HCT116 (cell line): ENCODE measurements at regions not wholly inside any gene's neighbourhood (a gene's known extent, or its start where the extent isn't known, plus 50 kb on each side); places are given as distances from the start of the nearest gene placed in this dataset.
A peak's percentile ranks its signal among the peaks of the same experiment; 100 is the strongest.

ENCODE experiments used
- ATAC-seq: fragments of 200-7000 bp; cut with Tn5 transposase; 2 replicates; pipeline ENCODE4 v1.9.1; 2020; ENCODE audit warnings: mild to moderate bottlenecking, moderate library complexity
- BruUV-seq: library from RNA; stranded (reverse); fragments of 400-500 nt; replicated peaks from 2 replicates; lab custom pipeline; 2021; lab: Mats Ljungman, UMichigan
- CTCF ChIA-PET: fragments of 300-600 bp; sonication (Branson Sonifier 250); formaldehyde crosslinking; loops from one replicate; lab custom pipeline; 2021; ENCODE audit warnings: antibody characterized with exemption; lab: Charles Lee
- POLR2A ChIA-PET: fragments of 300-600, 350-600 bp; sonication (Branson Sonifier 250); formaldehyde crosslinking; loops from one replicate; lab custom pipeline; 2021; ENCODE audit warnings: antibody characterized with exemption; lab: Charles Lee
- RAD21 ChIA-PET, 2 experiments: fragments of 300-600 bp; sonication (Branson Sonifier 250); formaldehyde crosslinking; loops; one replicate each; lab custom pipeline; 2023; ENCODE audit warnings: low total read pairs in 2 of 2; ENCODE audit not compliant: uncharacterized antibody in 2 of 2, unreplicated experiment in 2 of 2, low non-redundant PET in 1 of 2; lab: Charles Lee
- DNase-seq: peaks from one replicate; pipeline ENCODE4 v3.0.0-alpha.2; 2010; ENCODE audit warnings: low read depth, low spot score
- H2AFZ ChIP-seq: fragments of 200-600 bp; shearing (Covaris generic), sonication (generic); 2 replicates; pipeline ENCODE4 v1.6.1; 2017; ENCODE audit warnings: low read depth, mixed run types, mixed read lengths, antibody characterized with exemption, low read length; ENCODE audit not compliant: poor library complexity, severe bottlenecking
- H3K27ac ChIP-seq: 2 replicates; pipeline ENCODE4 v1.5.1; 2012; ENCODE audit warnings: low read depth, low read length
- H3K27me3 ChIP-seq: fragments of 200-600 bp; sonication (generic); 2 replicates; pipeline ENCODE4 v1.6.1; 2016; ENCODE audit warnings: mixed run types, low read length, mixed read lengths; ENCODE audit not compliant: insufficient read depth
- H3K36me3 ChIP-seq, 2 experiments: fragments of 200-500 bp in 1 of 2; fragments of 200-600 bp in 1 of 2; sonication (Bioruptor generic) in 1 of 2; sonication (generic) in 1 of 2; 2 replicates each; pipeline versions ENCODE4 v1.5.1 to v1.6.1; 2014 to 2016; ENCODE audit warnings: low read length in 2 of 2, inconsistent platforms in 1 of 2, mixed read lengths in 1 of 2, mixed run types in 1 of 2; ENCODE audit not compliant: insufficient read depth in 2 of 2, control insufficient read depth in 1 of 2
- H3K4me1 ChIP-seq, 2 experiments: fragments of 200-600 bp in 1 of 2; sonication (generic) in 1 of 2; 2 replicates each; pipeline versions ENCODE4 v1.5.1 to v1.6.1; 2012 to 2017; ENCODE audit warnings: low read length in 2 of 2, inconsistent platforms in 1 of 2, mild to moderate bottlenecking in 1 of 2, mixed read lengths in 1 of 2, mixed run types in 1 of 2, moderate library complexity in 1 of 2; ENCODE audit not compliant: insufficient read depth in 2 of 2, control insufficient read depth in 1 of 2
- H3K4me2 ChIP-seq: fragments of 200-600 bp; sonication (generic); 2 replicates; pipeline ENCODE4 v1.6.1; 2017; ENCODE audit warnings: mixed run types, low read length, mixed read lengths
- H3K4me3 ChIP-seq, 2 experiments: fragments of 200-600 bp in 1 of 2; sonication (generic) in 1 of 2; replicated peaks in 1 of 2; 2 replicates each; pipeline ENCODE4 v1.5.1; 2011 to 2016; ENCODE audit warnings: low read length in 2 of 2, control low read depth in 1 of 2, low read depth in 1 of 2, mild to moderate bottlenecking in 1 of 2, mixed read lengths in 1 of 2, mixed run types in 1 of 2
- H3K79me2 ChIP-seq: fragments of 200-600 bp; sonication (generic); 2 replicates; pipeline ENCODE4 v1.6.1; 2017; ENCODE audit warnings: mild to moderate bottlenecking, mixed run types, low read length, moderate library complexity, mixed read lengths; ENCODE audit not compliant: insufficient read depth
- H3K9ac ChIP-seq: fragments of 200-600 bp; sonication (generic); 2 replicates; pipeline ENCODE4 v1.6.1; 2016; ENCODE audit warnings: low read length, mixed read lengths
- H3K9me2 ChIP-seq: fragments of 200-600 bp; sonication (generic), shearing (Covaris generic); 2 replicates; pipeline ENCODE4 v1.6.1; 2017; ENCODE audit warnings: mixed run types, mild to moderate bottlenecking, moderate library complexity; ENCODE audit not compliant: insufficient read depth
- H3K9me3 ChIP-seq, 2 experiments: fragments of 200-500 bp in 1 of 2; fragments of 200-600 bp in 1 of 2; sonication (Bioruptor generic) in 1 of 2; sonication (generic) in 1 of 2; 2 replicates each; pipeline ENCODE4 v1.6.1; 2014 to 2017; ENCODE audit warnings: low read length in 2 of 2, mixed read lengths in 2 of 2, inconsistent platforms in 1 of 2, low read depth in 1 of 2, mild to moderate bottlenecking in 1 of 2, mixed run types in 1 of 2, moderate library complexity in 1 of 2; ENCODE audit not compliant: control insufficient read depth in 1 of 2, insufficient read depth in 1 of 2
- H4K20me1 ChIP-seq: fragments of 200-600 bp; sonication (generic), shearing (Covaris generic); 2 replicates; pipeline ENCODE4 v1.6.1; 2017; ENCODE audit warnings: mixed run types, mild to moderate bottlenecking, moderate library complexity; ENCODE audit not compliant: insufficient read depth
- ATF3 ChIP-seq: IDR thresholded peaks from 2 replicates; pipeline ENCODE4 v1.6.1; 2012
- CBX3 ChIP-seq: IDR thresholded peaks from 2 replicates; pipeline ENCODE4 v1.6.1; 2012; ENCODE audit warnings: low read depth
- ELF1 ChIP-seq: IDR thresholded peaks from 2 replicates; pipeline ENCODE4 v1.6.1; 2012; ENCODE audit warnings: low read depth, borderline replicate concordance
- EZH2 ChIP-seq: fragments of 200-600 bp; sonication (generic); IDR thresholded peaks from 2 replicates; pipeline ENCODE4 v1.6.1; 2017; ENCODE audit warnings: antibody characterized with exemption, mixed run types
- EZH2phosphoT487 ChIP-seq: fragments of 200-600 bp; IDR thresholded peaks from 2 replicates; pipeline ENCODE4 v1.6.1; 2018; ENCODE audit warnings: antibody characterized with exemption, borderline replicate concordance
- POLR2A ChIP-seq: IDR thresholded peaks from 2 replicates; pipeline ENCODE4 v1.7.0; 2011; ENCODE audit warnings: borderline replicate concordance; ENCODE audit not compliant: insufficient read depth, insufficient read length; ENCODE audit errors: extremely low read depth
- RAD21 ChIP-seq: IDR thresholded peaks from 2 replicates; pipeline ENCODE4 v1.6.1; 2012; ENCODE audit warnings: low read depth, mild to moderate bottlenecking
- SP1 ChIP-seq: IDR thresholded peaks from 2 replicates; pipeline ENCODE4 v1.6.1; 2012; ENCODE audit warnings: low read depth
- YY1 ChIP-seq: IDR thresholded peaks from 2 replicates; pipeline ENCODE4 v1.6.1; 2011; ENCODE audit warnings: low read length, low read depth, moderate library complexity, mild to moderate bottlenecking; ENCODE audit not compliant: insufficient replicate concordance; ENCODE audit errors: extremely low read depth
- ZNF274 ChIP-seq: fragments of 200-500 bp; sonication (Bioruptor generic); IDR thresholded peaks from 2 replicates; pipeline ENCODE4 v1.6.1; 2014; ENCODE audit warnings: mild to moderate bottlenecking, low read depth, low read length, inconsistent platforms
- intact Hi-C: fragments of 100-400 bp; cut with micrococcal nuclease; formaldehyde crosslinking; loops from 2 replicates; pipeline ENCODE4 v1.10.0; 2022

- Histone ChIP-seq H3K9ac (no peak overlapping the region), H3K9me2 (no peaks in the 10 kb centered on the region), H3K79me2 (no peaks in the 10 kb centered on the region), H3K27me3 (no peaks in the 10 kb centered on the region), H3K4me1 (no peaks in the 10 kb centered on the region), H3K4me3 (no peak overlapping the region), H3K27ac (no peak overlapping the region), H3K36me3 (no peaks in the 10 kb centered on the region), H3K4me2 (no peak overlapping the region), H4K20me1 (no peaks in the 10 kb centered on the region), H3K9me3 (no peaks in the 10 kb centered on the region; a peak in 1 of 4 replicates), H2AFZ (no peak overlapping the region)
- RAD21 ChIA-PET: interaction anchor here in 1 of 2 experiments (0.6 kb wide), 1 partner anchor 692 kb away, joined by 3 read pairs; no protein-coding TSS in a partner anchor
- BruUV-seq: no TSS peak
- DNase-seq (no peak), ATAC-seq (no peak)
- no peak for TF ChIP-seq EZH2
- TF ChIP-seq SP1: no peak
- no peak for TF ChIP-seq CBX3
- TF ChIP-seq RAD21: peak; percentile 32; the same call in 1 of the 2 replicates
- TF ChIP-seq POLR2A: no peak
- no peak for TF ChIP-seq ZNF274
- no peak for TF ChIP-seq EZH2phosphoT487
- TF ChIP-seq ELF1: no peak
- no peak for TF ChIP-seq YY1
- POLR2A ChIA-PET: no interaction called here
- CTCF ChIA-PET: interaction anchor here (1.6 kb wide), 1 partner anchor 685 kb away, joined by 6 read pairs; no protein-coding TSS in a partner anchor
- intact Hi-C loops: no loop called here
These were observed 362.3 kb downstream of the PABPC4L start for GRCh38 chr4:133839326-133839725.

GRCh38 chr4:133823177-133823576 is 378.4 kb downstream of the PABPC4L start:
- Histone ChIP-seq H3K4me3 (no peak overlapping the region), H2AFZ (no peak overlapping the region), H3K9ac (no peak overlapping the region), H3K9me2 (no peaks in the 10 kb centered on the region), H3K27ac (no peak overlapping the region), H3K79me2 (no peaks in the 10 kb centered on the region), H3K27me3 (no peaks in the 10 kb centered on the region), H4K20me1 (no peaks in the 10 kb centered on the region), H3K9me3 (no peaks in the 10 kb centered on the region)
- CTCF ChIA-PET: no interaction called here
- ATAC-seq (no peak), DNase-seq (no peak)
- RAD21 ChIA-PET: no interaction called here
- no peak for TF ChIP-seq ATF3
- TF ChIP-seq, all 23 proteins: peak for 0
- intact Hi-C loops: no loop called here
- Histone ChIP-seq H3K36me3 (no peaks in the 10 kb centered on the region), H3K4me1 (no peaks in the 10 kb centered on the region), H3K4me2 (no peak overlapping the region)
- POLR2A ChIA-PET: no interaction called here
- BruUV-seq: no TSS peak
